Stromal cell of bone marrow (primary cell): ENCODE measurements at regions not wholly inside any gene's neighbourhood (a gene's known extent, or its start where the extent isn't known, plus 50 kb on each side); places are given as distances from the start of the nearest gene placed in this dataset.
A peak's percentile ranks its signal among the peaks of the same experiment; 100 is the strongest.

Experiments used
- DNase-seq: peaks from one replicate; pipeline ENCODE4 v3.0.0-alpha.2; 2012; ENCODE audit warnings: low read depth

GRCh38 chr1:198904321-198904720 lies 265.5 kb downstream of the PTPRC start:
- DNase-seq: no peak

- DNase-seq: no peak
Measured at GRCh38 chr1:198906739-198907422, 268.0 kb downstream of the PTPRC start.

DNA sequence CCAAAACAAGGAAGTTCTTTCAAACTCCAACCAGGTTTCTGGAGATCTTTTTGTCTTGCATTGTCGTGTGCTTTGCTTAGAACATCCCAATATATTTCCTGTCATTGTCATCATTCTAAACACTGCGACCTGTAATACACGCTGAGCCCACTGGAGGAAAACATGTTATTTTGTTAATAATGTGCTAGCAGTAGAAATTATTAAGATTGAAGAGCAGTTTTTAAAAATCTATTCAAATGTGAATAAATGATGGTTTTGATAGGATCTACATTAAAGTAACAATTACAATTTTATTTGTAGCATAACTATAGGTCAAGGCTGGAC lies 268.5 kb downstream of the PTPRC start:
- no peak for DNase-seq

GRCh38 chr1:198908995-198909394 lies 270.2 kb downstream of the PTPRC start:
- no peak for DNase-seq

GRCh38 chr1:198909973-198910372 lies 271.1 kb downstream of the PTPRC start:
- no peak for DNase-seq

GRCh38 chr1:198910816-198911215 lies 272.0 kb downstream of the PTPRC start:
- no peak for DNase-seq

GRCh38 chr1:198912046-198912445 lies 273.2 kb downstream of the PTPRC start:
- no peak for DNase-seq

- DNase-seq: peak; percentile 47
Measured at GRCh38 chr1:198913667-198914066, 274.8 kb downstream of the PTPRC start.

- no peak for DNase-seq
Measured at GRCh38 chr1:198915327-198916231, 276.7 kb downstream of the PTPRC start.

- DNase-seq: no peak
Measured at GRCh38 chr1:198917226-198917625, 278.4 kb downstream of the PTPRC start.

GRCh38 chr1:198918920-198919319 lies 280.1 kb downstream of the PTPRC start:
- no peak for DNase-seq

GRCh38 chr1:198919667-198920398 lies 281.0 kb downstream of the PTPRC start:
- no peak for DNase-seq

DNA sequence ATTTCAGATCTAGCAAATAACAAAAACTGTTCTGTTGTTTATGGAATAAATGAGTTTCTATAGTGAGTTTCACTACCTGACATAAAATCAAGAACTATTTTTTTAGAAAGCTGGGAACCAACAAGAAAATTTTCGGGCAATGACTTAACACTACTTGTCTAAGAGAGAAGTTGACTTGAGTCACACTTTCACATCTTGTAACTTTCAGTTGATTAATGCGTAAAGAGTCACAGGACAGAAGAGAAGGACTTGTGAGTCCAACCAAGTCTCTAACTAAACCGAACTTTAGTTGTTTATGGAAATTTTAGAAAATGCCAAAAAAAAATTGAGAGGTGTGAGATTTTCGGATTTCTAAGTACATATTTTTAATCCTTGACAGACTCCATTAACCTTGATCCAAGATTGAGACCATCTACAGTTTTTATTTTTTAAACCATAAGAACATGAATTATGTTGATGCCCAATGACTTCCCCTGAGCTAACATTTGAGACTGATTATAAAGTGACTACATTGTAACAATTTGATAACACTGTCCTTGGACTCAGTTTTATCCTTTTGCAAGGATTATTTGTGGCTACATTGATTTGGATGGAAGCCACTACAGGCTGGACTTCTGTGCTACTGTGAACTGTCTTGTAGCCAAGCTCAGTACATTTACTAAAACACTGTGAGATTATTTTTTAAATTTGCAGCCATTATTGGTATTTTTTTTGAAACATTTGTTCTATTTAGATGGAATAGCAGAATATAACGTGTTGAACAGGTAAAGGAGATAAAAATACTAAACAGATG lies 284.0 kb downstream of the PTPRC start:
- DNase-seq: no peak

DNA sequence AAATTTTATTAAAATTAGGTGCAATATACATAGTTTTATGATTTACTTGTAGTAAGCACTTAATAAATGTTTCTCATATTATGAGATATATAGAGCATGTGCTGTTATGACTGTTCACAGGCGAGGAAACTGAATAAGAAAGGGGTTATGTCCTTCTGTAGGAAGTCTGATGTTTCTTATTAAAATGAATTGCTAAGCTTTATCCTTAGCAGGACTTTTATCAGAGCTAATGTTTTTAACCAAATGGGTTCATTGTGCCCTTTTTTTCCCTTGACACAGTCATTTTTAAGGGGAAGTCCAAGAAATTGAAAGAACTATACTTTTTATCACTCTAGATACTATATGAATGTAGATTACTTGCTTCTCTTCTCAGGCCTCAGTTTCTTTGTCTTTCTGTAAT lies 285.2 kb downstream of the PTPRC start:
- DNase-seq: no peak

- DNase-seq: no peak
Measured at GRCh38 chr1:198925567-198925966, 286.7 kb downstream of the PTPRC start.

- DNase-seq: no peak
Measured at GRCh38 chr1:198927129-198927528, 288.3 kb downstream of the PTPRC start.

DNA sequence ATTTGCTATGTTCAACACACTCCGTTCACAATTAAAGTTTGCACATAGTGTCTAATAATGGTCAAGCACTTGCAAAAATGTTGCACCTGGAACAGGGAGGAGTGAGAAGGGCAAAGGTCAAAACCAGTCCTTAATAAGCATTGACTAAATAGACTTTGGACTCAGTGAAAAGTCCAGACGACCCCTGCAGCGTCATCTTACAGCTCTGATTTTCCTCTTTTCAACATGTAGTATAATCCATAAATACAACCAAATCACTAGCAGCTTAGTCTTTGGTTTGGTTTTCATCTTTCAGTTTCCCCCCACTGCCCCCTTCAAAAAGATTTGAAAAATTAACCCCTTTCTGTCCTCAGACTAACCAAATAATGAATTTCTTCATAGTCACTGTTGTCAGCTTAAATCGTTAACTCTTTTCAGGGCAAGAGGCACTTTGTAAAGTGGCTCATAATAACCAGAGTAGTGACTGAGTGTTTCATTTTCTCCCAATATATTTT lies 290.3 kb downstream of the PTPRC start:
- no peak for DNase-seq

- no peak for DNase-seq
Measured at GRCh38 chr1:198929961-198930599, 291.2 kb downstream of the PTPRC start.

GRCh38 chr1:198932351-198932991 lies 293.6 kb downstream of the PTPRC start:
- no peak for DNase-seq

DNA sequence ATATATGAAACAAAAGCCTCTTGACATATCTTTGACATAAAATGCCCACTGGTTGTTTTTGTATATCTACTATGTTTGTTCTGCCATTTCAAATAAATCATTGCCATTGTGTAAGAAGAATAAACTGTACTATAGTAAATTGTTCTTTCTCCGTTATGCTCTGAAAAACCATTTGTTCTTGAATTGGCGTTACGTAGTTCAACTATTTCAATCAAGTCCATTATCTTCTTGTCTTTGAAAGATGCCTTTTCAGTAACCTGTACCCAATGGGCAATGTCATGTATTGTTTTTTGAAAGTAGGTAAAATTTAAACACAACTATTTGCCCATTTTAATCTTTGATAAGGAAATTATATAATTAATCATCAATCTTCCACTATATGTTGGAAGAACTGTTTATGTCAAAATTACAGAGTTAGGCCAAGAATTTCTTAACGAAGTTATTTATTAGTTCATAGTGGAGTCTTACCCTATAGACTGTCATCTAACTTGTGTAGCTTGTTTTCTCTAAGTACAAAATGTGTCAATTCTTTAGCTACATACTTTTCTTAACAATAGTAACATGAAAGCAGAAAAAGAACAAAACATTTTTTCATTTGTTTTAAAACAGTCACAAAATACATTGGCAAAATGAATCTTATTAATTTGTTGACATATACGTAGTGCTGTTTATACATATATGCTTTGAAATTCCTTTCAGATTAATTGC lies 294.8 kb downstream of the PTPRC start:
- DNase-seq: no peak
